HepG2 (cell line): ENCODE measurements at regions not wholly inside any gene's neighbourhood (a gene's known extent, or its start where the extent isn't known, plus 50 kb on each side); places are given as distances from the start of the nearest gene placed in this dataset.

Experiments used
- ATAC-seq: fragments of 200-7000 bp; cut with Tn5 transposase; 3 replicates; pipeline ENCODE4 v1.9.1; 2020; ENCODE audit warnings: mild to moderate bottlenecking, moderate library complexity
- BruUV-seq: library from RNA; stranded (reverse); fragments of 400-500 nt; replicated peaks from 2 replicates; lab custom pipeline; 2021; lab: Mats Ljungman, UMichigan
- CTCF ChIA-PET: fragments of 300-600 bp; formaldehyde crosslinking; extraction: SDS; loops from one replicate; lab custom pipeline; 2021; ENCODE audit warnings: low total read pairs, inconsistent platforms, low intra/inter-chr PET ratio; lab: Yijun Ruan, JAX
- POLR2A ChIA-PET: fragments of 350-600 bp; sonication (Branson Sonifier 250); formaldehyde crosslinking; loops from one replicate; lab custom pipeline; 2020; ENCODE audit warnings: antibody characterized with exemption, inconsistent platforms; lab: Yijun Ruan, JAX
- DNase-seq: peaks from one replicate; pipeline ENCODE4 v3.0.0-alpha.2; 2015; ENCODE audit warnings: low spot score
- FAIRE-seq: peaks from 3 replicates; lab custom pipeline; 2011; peaks lifted over from hg19 to GRCh38; lab: Jason Lieb, UNC
- H2AFZ ChIP-seq: one replicate; pipeline ENCODE4 v1.6.1; 2011; ENCODE audit warnings: low read length, inconsistent platforms
- H3K27ac ChIP-seq: fragments of 300-600 bp; 3 replicates; pipeline ENCODE4 v1.8.0; 2011; ENCODE audit warnings: mixed run types, mild to moderate bottlenecking, mixed read lengths, low read length, inconsistent platforms; ENCODE audit not compliant: insufficient read depth; ENCODE audit errors: extremely low read length
- H3K27me3 ChIP-seq, 2 experiments: fragments of 200-600 bp in 1 of 2; 2 replicates in 1 of 2; 3 replicates in 1 of 2; pipeline versions ENCODE4 v1.6.0 to v1.8.0; 2011; ENCODE audit warnings: low read length in 2 of 2, mild to moderate bottlenecking in 2 of 2, moderate library complexity in 2 of 2, inconsistent platforms in 1 of 2; ENCODE audit not compliant: insufficient read depth in 2 of 2, control insufficient read depth in 1 of 2
- H3K36me3 ChIP-seq, 2 experiments: fragments of 200-600 bp in 1 of 2; replicated peaks in 1 of 2; 2 replicates in 1 of 2; 3 replicates in 1 of 2; pipeline versions ENCODE4 v1.5.1 to v1.8.0; 2011; ENCODE audit warnings: low read length in 2 of 2, inconsistent platforms in 1 of 2; ENCODE audit not compliant: insufficient read depth in 2 of 2, control insufficient read depth in 1 of 2
- H3K4me1 ChIP-seq: 2 replicates; pipeline ENCODE4 v1.5.1; 2012; ENCODE audit warnings: low read length, inconsistent platforms; ENCODE audit not compliant: insufficient read depth
- H3K4me2 ChIP-seq: 2 replicates; pipeline ENCODE4 v1.6.0; 2011; ENCODE audit warnings: low read depth, low read length, inconsistent platforms
- H3K4me3 ChIP-seq, 3 experiments: fragments of 200-600 bp in 1 of 3; sonication (generic), shearing (Covaris generic) in 1 of 3; replicated peaks in 1 of 3; 2 replicates each; pipeline ENCODE4 v1.5.1; 2011 to 2016; ENCODE audit warnings: low read length in 3 of 3, inconsistent platforms in 2 of 3, low read depth in 2 of 3, mild to moderate bottlenecking in 2 of 3, control low read depth in 1 of 3, mixed read lengths in 1 of 3; ENCODE audit not compliant: insufficient read depth in 1 of 3
- H3K79me2 ChIP-seq: one replicate; pipeline ENCODE4 v1.6.1; 2011; ENCODE audit warnings: low read length, inconsistent platforms; ENCODE audit not compliant: insufficient read depth
- H3K9ac ChIP-seq: 2 replicates; pipeline ENCODE4 v1.6.0; 2011; ENCODE audit warnings: mild to moderate bottlenecking, low read depth, low read length, inconsistent platforms; ENCODE audit not compliant: insufficient read depth
- H3K9me3 ChIP-seq: 2 replicates; pipeline ENCODE4 v1.5.1; 2012; ENCODE audit warnings: mild to moderate bottlenecking, low read length
- H4K20me1 ChIP-seq: 2 replicates; pipeline ENCODE4 v1.6.0; 2011; ENCODE audit warnings: inconsistent platforms, mild to moderate bottlenecking, low read length, moderate library complexity; ENCODE audit not compliant: insufficient read depth
- AGO2 ChIP-seq: fragments of 200-400 bp; formaldehyde crosslinking; optimal IDR thresholded peaks from 2 replicates; pipeline ENCODE3; 2017; ENCODE audit warnings: mild to moderate bottlenecking, low read depth, low read length, moderate library complexity
- CEBPB ChIP-seq: IDR thresholded peaks from 2 replicates; pipeline ENCODE4 v1.6.1; 2011; ENCODE audit warnings: low read depth, low read length, improper control_type of control experiment, borderline replicate concordance
- FOXK2 ChIP-seq: fragments of 450-650 bp; IDR thresholded peaks from 2 replicates; pipeline ENCODE4 v1.6.1; 2016
- FOXP1 ChIP-seq, 2 experiments: fragments of 450-650 bp in 1 of 2; IDR thresholded peaks; 2 replicates each; pipeline ENCODE4 v1.6.1; 2017 to 2018; ENCODE audit warnings: antibody characterized with exemption in 1 of 2
- HDAC1 ChIP-seq: sonication (generic); formaldehyde crosslinking; IDR thresholded peaks from 2 replicates; pipeline ENCODE4 v1.5.1; 2020; ENCODE audit warnings: mild to moderate bottlenecking, missing genetic modification reagents
- KDM5A ChIP-seq: fragments of 200-600 bp; sonication (generic); IDR thresholded peaks from 2 replicates; pipeline ENCODE4 v1.7.0; 2018; ENCODE audit warnings: antibody characterized with exemption, mild to moderate bottlenecking, low read length, borderline replicate concordance
- KDM6A ChIP-seq: IDR thresholded peaks from 2 replicates; pipeline ENCODE4 v1.6.1; 2016; ENCODE audit warnings: low read depth
- KLF16 ChIP-seq, 2 experiments: sonication (generic) in 1 of 2; formaldehyde crosslinking in 1 of 2; IDR thresholded peaks; 2 replicates each; pipeline versions ENCODE4 v1.6.1 to v1.8.0; 2016 to 2023; ENCODE audit warnings: missing genetic modification reagents in 2 of 2, missing compliant biosample characterization in 1 of 2
- MAFF ChIP-seq: IDR thresholded peaks from 2 replicates; pipeline ENCODE4 v1.6.1; 2011; ENCODE audit warnings: low read depth, low read length, improper control_type of control experiment
- MAFK ChIP-seq, 2 experiments: IDR thresholded peaks in 1 of 2; conservative IDR thresholded peaks in 1 of 2; 2 replicates each; pipeline ENCODE4 v1.6.1; 2011; ENCODE audit warnings: improper control_type of control experiment in 2 of 2, low read length in 2 of 2
- MIER2 ChIP-seq: IDR thresholded peaks from 2 replicates; pipeline ENCODE4 v1.6.1; 2016; ENCODE audit warnings: missing biosample characterization, missing genetic modification reagents
- NFKBIZ ChIP-seq: IDR thresholded peaks from 2 replicates; pipeline ENCODE4 v1.6.1; 2018; ENCODE audit warnings: missing genetic modification reagents, missing compliant biosample characterization
- NFYB ChIP-seq: sonication (generic); formaldehyde crosslinking; IDR thresholded peaks from 2 replicates; pipeline ENCODE4 v1.4.0; 2020; ENCODE audit warnings: missing genetic modification reagents
- NR2F6 ChIP-seq, 2 experiments: IDR thresholded peaks; 2 replicates each; pipeline ENCODE4 v1.6.1; 2016; ENCODE audit warnings: antibody characterized with exemption in 1 of 2, mild to moderate bottlenecking in 1 of 2
- PHB2 ChIP-seq: fragments of 450-650 bp; IDR thresholded peaks from 2 replicates; pipeline ENCODE4 v1.6.1; 2018; ENCODE audit not compliant: partially characterized antibody
- RXRA ChIP-seq: sonication (generic); formaldehyde crosslinking; IDR thresholded peaks from 2 replicates; pipeline ENCODE4 v1.5.1; 2020; ENCODE audit warnings: missing genetic modification reagents
- SNAPC2 ChIP-seq: sonication (generic); formaldehyde crosslinking; IDR thresholded peaks from 2 replicates; pipeline ENCODE4 v1.8.1; 2022; ENCODE audit warnings: mild to moderate bottlenecking, missing genetic modification reagents
- U2AF1 ChIP-seq: fragments of 200-400 bp; formaldehyde crosslinking; optimal IDR thresholded peaks from 2 replicates; pipeline ENCODE3; 2017; ENCODE audit warnings: mild to moderate bottlenecking, low read depth, low read length
- ZMYM3 ChIP-seq: sonication (generic); formaldehyde crosslinking; IDR thresholded peaks from 2 replicates; pipeline ENCODE4 v1.5.1; 2020; ENCODE audit warnings: mild to moderate bottlenecking, missing genetic modification reagents
- ZNF136 ChIP-seq: sonication (generic); formaldehyde crosslinking; IDR thresholded peaks from 2 replicates; pipeline ENCODE4 v1.8.1; 2022; ENCODE audit warnings: low read depth, mild to moderate bottlenecking, moderate library complexity, missing genetic modification reagents
- ZNF234 ChIP-seq: sonication (generic); formaldehyde crosslinking; conservative IDR thresholded peaks from 2 replicates; pipeline ENCODE4 v1.5.1; 2020; ENCODE audit warnings: mild to moderate bottlenecking, missing genetic modification reagents
- ZNF256 ChIP-seq: sonication (generic); formaldehyde crosslinking; conservative IDR thresholded peaks from 2 replicates; pipeline ENCODE4 v1.4.0; 2020; ENCODE audit warnings: missing genetic modification reagents
- ZNF460 ChIP-seq: sonication (generic); formaldehyde crosslinking; IDR thresholded peaks from 2 replicates; pipeline ENCODE4 v1.5.1; 2020; ENCODE audit warnings: missing genetic modification reagents, mild to moderate bottlenecking, borderline replicate concordance
- in situ Hi-C: cut with HindIII; loops from 2 replicates; pipeline ENCODE4 v1.10.0; 2017; ENCODE audit warnings: low pct_unique_long_range_greater_than_20kb; ENCODE audit not compliant: extremely low pct_ligation_motif_present
- intact Hi-C: fragments of 100-400 bp; cut with micrococcal nuclease; formaldehyde crosslinking; loops from one replicate; pipeline ENCODE4 v1.10.0; 2022; ENCODE audit not compliant: unreplicated experiment
- TF ChIP-seq, protein P1 (sequence below): sonication (generic); formaldehyde crosslinking; IDR thresholded peaks from 2 replicates; pipeline ENCODE4 v1.5.1; 2020; ENCODE audit warnings: missing genetic modification reagents, mild to moderate bottlenecking, borderline replicate concordance
- TF ChIP-seq, protein P2 (sequence below): IDR thresholded peaks from 2 replicates; pipeline ENCODE4 v1.6.1; 2018; ENCODE audit warnings: missing genetic modification reagents, mild to moderate bottlenecking, missing compliant biosample characterization

DNA sequence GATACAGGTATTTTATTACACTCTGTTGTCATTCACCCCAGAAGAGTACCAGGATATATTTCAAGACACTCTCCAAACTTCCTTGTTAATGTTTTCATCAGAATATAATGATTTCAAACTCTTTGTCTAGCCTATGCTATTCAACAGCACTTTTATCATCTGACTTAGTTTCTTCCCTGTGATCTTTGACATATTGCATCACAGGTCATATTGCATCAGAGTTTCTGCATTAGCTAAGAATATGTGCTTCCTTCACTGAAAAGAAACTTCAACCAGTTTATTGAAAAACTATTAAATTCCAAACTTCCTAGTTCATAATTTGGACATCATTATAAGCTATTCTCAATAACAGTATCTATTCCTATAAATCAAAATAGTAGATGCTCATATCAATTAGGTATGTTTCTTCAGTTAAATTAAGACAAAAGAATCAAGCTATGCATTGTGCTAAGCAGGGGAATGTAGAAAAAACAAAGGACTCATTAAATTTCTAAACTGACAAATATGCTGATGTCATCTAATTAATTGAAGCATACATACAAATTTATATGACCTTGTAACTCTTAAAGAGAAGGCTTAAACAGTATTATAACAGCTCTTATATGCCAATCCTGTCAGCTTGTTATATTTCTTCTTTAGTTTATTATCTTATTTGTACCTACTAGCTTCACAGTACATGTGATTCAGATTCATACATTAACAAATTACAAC is 361.8 kb upstream of the LUZP2 start:
- ATAC-seq = no peak
- intact Hi-C loops = no loop called here

More for the DNA sequence above, 361.8 kb upstream of the LUZP2 start:
- no peak for FAIRE-seq
- POLR2A ChIA-PET = no interaction called here
- H3K4me3 ChIP-seq = no peak overlapping the region
- in situ Hi-C loops = no loop called here
- TF ChIP-seq PHB2 (no peak), KLF16 (CRISPR knock-in tag; IDR thresholded peaks at IDR 0.05) (no peak), MAFF (peak; percentile 95), KDM5A (no peak), ZNF460 (CRISPR knock-in tag) (no peak), CEBPB (peak; percentile 60; the same call in 1 of the 2 replicates), KDM6A (CRISPR knock-in tag) (no peak), ZNF136 (CRISPR knock-in tag) (no peak), AGO2 (no peak), NR2F6 (IDR thresholded peaks at IDR 0.05) (0 out of 2 replicates have a peak, but pooled peaks have one; percentile 12), NR2F6 (CRISPR knock-in tag; IDR thresholded peaks at IDR 0.05) (no peak), NFKBIZ (CRISPR knock-in tag) (no peak), SNAPC2 (no peak), FOXP1 (IDR thresholded peaks at IDR 0.05) (no peak), FOXP1 (CRISPR knock-in tag; IDR thresholded peaks at IDR 0.05) (no peak), HDAC1 (no peak), ZMYM3 (CRISPR knock-in tag) (no peak), U2AF1 (no peak), NFYB (CRISPR knock-in tag) (no peak), ZNF256 (CRISPR knock-in tag) (no peak), RXRA (CRISPR knock-in tag) (no peak), MAFK (conservative IDR thresholded peaks at IDR 0.05 in 1 of 2, IDR thresholded peaks at IDR 0.05 in 1 of 2; ENCODE audit: low read length in 2 of 2) (peak; percentile 91 to 96), ZNF234 (CRISPR knock-in tag) (no peak), FOXK2 (no peak), MIER2 (CRISPR knock-in tag) (no peak)
- TF ChIP-seq, protein P1, sequence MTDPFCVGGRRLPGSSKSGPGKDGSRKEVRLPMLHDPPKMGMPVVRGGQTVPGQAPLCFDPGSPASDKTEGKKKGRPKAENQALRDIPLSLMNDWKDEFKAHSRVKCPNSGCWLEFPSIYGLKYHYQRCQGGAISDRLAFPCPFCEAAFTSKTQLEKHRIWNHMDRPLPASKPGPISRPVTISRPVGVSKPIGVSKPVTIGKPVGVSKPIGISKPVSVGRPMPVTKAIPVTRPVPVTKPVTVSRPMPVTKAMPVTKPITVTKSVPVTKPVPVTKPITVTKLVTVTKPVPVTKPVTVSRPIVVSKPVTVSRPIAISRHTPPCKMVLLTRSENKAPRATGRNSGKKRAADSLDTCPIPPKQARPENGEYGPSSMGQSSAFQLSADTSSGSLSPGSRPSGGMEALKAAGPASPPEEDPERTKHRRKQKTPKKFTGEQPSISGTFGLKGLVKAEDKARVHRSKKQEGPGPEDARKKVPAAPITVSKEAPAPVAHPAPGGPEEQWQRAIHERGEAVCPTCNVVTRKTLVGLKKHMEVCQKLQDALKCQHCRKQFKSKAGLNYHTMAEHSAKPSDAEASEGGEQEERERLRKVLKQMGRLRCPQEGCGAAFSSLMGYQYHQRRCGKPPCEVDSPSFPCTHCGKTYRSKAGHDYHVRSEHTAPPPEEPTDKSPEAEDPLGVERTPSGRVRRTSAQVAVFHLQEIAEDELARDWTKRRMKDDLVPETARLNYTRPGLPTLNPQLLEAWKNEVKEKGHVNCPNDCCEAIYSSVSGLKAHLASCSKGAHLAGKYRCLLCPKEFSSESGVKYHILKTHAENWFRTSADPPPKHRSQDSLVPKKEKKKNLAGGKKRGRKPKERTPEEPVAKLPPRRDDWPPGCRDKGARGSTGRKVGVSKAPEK (CRISPR knock-in tag) = no peak
- TF ChIP-seq, protein P2, sequence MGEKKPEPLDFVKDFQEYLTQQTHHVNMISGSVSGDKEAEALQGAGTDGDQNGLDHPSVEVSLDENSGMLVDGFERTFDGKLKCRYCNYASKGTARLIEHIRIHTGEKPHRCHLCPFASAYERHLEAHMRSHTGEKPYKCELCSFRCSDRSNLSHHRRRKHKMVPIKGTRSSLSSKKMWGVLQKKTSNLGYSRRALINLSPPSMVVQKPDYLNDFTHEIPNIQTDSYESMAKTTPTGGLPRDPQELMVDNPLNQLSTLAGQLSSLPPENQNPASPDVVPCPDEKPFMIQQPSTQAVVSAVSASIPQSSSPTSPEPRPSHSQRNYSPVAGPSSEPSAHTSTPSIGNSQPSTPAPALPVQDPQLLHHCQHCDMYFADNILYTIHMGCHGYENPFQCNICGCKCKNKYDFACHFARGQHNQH (CRISPR knock-in tag) = no peak
- TF ChIP-seq, all 625 proteins: peak for 4
- Histone ChIP-seq H3K9me3 (no peaks in the 10 kb centered on the region), H3K4me1 (no peaks in the 10 kb centered on the region), H4K20me1 (no peaks in the 10 kb centered on the region), H3K27me3 (no peaks in the 10 kb centered on the region), H3K4me2 (no peak overlapping the region), H3K27ac (no peak overlapping the region), H3K9ac (no peak overlapping the region), H3K36me3 (no peaks in the 10 kb centered on the region), H2AFZ (no peak overlapping the region), H3K79me2 (no peaks in the 10 kb centered on the region)
- no peak for DNase-seq
- no TSS peak for BruUV-seq
- CTCF ChIA-PET = no interaction called here
